GM19025 (cell line): ENCODE measurements at regions not wholly inside any gene's neighbourhood (a gene's known extent, or its start where the extent isn't known, plus 50 kb on each side); places are given as distances from the start of the nearest gene placed in this dataset.
"Not testable (repeated sequence)": the region's sequence is repeated elsewhere in the genome, so short reads cannot be mapped to it uniquely, and the experiment has no call there.

Experiments
- ATAC-seq: cut with Tn5 transposase; IDR thresholded peaks from one replicate; pipeline ENCODE4 v1.9.1; 2021; ENCODE audit warnings: mild to moderate bottlenecking, low read depth, moderate library complexity; ENCODE audit not compliant: unreplicated experiment

DNA sequence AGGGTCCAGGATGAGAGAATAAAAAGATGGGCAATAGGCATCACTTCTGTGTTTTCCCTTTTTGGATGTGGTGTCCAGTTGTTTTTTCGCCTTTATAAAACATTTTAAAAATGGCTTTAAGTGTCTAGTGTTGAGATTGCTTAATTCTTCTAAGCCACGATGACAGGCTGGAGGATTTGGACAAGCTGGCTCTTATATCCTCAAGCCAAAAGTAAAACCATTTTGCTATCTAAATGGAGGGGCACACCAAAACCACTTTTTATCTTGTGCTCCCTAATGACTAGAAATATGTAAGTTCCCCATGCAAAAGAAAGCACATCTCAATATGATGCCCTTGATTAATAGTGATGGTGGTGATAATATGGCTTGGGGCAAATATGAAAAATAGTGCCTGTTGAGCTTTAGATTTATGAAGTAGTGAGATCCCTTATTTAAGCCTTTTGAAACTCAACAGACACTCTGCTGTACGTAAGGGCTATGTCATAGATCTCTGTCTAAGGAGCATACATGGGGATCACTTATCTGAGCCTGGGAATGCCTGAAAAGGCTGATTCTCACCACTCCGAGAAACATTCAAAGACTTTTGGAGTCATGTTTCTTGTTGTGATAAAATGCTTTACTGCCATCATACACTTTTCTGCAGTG, 185.5 kb downstream of the KCNS3 start:
- no peak for ATAC-seq

DNA sequence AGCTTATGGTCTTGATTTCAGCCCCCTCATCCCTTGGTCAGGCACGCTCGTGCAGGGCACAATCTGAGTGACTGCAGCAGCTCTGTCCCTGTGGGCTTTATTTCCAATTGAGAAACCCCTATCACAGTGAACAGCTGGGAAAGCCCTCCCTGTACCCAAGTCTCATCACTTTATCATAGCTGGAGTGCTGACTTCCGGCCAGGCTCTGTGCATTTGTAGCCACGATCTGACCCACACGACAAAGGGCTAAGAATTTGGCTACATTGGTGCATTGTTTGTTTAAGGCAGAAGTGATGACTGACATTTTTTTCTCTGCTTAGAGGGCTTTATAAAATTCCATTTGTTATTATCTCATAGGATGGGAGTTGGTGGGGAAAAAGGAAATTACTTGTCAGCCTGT, 184.4 kb downstream of the KCNS3 start:
- ATAC-seq, result no peak

DNA sequence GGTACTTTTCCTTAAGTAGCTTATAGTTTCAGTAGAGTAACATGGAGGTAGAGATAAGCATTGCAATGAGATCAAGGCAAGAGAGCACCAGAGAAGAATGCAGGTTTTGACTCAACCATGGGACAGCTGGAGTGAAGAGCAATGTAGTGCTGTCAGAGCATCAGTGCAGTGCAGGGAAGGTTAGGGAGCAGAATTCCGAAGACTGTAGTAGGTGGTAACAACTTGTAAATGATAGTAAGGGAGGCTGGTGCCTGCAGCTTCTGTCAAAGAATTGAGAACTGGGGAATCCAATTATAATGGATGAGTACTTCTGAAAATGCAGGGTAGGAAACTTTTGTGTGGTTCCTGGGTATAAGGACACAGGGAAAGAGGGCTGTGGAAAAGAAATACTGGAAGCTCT, 183.2 kb downstream of the KCNS3 start:
- ATAC-seq, result no peak

DNA sequence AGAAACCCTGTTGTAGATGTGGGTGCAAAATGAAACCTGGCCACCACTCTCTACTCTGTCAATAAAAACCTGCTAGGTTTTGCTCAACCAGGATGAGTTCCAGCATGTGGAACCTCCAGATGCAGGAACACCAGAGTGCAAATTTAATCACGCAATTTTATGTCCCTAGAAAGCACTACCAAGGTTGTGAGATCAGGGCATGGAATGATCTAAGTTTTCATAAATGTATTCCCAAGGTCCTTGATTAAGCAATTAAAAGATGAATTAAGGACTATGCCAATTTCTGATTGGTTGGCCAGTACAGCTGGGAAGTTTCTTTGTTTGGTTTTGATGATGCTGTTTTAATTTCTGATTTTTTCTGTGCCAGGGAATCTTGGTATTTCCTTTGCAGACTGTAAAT, 179.2 kb downstream of the KCNS3 start:
- no peak for ATAC-seq

DNA sequence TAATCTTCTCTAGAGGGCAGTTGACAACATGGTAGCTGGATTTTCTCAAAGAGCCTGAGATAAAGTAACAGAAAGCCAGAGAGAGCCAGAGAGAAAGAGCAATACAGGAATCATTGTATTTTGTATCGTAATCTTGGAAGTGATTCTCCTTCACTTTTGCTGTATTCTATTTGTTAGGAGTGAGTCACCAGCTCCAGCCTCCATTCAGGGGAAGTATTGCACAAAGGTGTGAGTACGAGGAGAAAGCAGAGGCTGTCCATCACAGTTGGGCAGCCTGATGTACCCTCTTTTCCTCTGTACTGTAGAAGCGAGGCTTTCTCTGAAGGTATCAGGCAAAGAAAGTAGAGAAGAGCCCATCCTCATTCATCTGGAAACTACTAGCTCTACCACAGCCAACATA, 176.8 kb downstream of the KCNS3 start:
- no peak for ATAC-seq

DNA sequence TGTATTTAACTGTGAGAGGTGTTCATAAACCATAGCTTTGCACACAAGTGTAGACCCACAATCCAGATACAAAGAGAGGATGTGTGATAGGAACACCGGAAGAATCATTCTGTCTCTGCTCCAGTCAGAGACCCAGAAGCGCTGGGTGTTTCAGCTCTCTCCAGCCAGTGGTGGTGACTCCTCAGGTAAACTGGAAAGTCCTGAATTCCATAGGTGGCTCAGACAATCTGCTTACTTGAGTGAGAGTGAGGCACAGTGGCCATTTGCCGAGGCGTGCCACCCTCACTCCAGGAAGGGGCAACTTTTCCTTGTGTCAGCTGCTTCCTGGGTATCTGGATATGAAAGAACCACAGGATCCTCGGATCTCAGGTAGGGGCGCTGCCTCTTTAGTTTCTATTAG, 171.5 kb downstream of the KCNS3 start:
- no peak for ATAC-seq

DNA sequence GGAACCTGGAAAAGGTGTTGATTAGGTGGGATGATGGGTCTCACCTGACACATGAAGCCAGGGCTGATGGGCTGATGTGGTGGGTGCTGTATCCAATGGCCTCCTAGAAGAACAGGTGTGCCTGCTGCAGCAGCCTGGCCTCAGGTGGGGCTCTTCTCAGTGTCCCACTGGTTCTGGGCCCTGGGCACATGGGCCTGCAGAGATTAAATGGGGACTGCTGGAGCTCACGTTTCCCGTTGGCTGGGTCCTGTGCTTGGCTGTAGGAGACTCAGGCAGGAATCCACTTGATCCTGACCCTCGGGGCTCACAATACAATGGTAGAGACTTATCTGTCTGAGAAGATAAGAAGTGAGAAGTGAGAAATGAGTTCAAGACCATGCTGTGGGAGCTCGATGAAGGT, 170.9 kb downstream of the KCNS3 start:
- ATAC-seq, result no peak

DNA sequence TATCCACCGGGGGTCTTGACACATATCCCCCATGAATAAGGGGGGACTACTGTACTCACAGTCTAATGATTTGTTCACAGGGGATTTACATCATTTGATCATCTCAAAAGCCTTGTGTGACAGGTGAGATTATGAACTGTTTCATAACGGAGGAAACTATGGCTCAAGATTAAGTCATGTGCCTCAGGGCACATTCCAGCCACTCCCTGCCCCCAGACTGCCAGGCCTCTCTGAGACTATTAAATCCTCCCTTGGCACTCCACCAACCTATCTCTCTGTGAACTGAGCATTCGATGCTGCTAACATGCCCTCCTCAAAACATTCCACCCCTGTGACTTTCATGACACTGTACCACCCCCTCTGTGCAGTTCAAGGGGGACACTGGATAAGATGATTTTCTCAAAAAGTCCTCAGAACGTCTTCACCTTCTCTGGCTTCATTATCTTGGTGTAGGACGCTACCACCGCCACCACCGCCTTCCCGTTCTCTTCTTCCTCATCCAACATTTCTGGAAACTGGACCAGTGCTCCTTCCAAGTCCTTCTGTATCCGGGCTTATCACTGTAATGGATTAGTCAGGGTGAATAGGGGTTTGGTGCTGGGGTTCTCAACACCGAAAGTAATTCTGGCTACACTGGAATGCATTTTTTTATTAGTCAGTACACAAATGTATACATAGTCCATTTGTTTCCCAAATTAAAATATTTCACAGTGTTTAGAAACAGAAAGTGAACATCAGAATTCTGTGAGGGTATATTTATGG, 169.6 kb downstream of the KCNS3 start:
- no peak for ATAC-seq

DNA sequence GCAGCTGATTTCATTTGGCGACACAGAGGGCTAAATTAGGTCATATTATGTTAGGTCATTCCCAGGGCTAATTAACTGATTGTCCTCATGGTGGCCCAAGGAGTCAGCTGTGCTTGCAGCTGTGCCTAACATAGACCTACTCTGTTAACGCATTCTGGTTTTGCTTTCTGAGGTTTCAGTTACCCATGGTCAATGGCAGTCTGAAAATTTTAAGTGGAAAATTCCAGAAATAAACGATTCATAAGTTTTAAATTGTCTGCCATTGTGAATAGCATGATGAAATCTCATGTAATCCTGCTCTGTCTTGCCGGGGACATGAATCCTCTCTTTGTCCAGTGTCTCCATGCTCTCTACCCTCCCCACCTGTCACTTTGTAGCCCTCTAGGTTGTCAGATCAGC, 168.7 kb downstream of the KCNS3 start:
- no peak for ATAC-seq

DNA sequence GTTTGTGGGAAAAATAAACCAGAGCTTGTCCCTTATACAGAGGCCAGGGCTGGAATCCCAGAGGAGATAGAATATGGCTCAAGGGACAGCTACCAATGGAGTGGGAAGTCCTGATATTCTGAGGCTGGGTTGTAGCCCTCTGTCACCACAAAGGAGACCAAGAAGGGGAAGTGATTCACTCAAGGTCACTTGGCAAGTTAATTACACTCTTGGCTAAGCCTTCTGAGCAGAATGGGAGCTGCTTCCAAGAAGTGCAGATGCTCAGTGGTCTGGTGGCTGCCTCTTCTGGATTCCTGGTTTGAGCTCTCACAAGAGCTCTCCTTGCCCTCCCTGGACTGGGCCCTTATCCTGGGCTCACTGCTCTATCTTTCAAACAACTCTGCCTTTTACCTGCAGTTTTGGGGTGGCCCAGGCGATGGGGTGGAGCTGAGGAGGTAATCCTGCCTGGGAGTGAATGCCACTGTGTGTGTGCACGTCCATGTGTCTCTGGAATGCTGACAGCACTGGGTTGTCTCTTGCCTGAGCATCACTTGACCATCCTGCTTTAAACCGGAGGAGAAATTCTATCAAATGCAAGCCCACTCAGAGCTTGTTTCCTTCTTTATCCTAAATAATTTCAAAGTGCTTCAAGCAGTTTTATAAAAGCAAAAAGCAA, 168.2 kb downstream of the KCNS3 start:
- no peak for ATAC-seq

DNA sequence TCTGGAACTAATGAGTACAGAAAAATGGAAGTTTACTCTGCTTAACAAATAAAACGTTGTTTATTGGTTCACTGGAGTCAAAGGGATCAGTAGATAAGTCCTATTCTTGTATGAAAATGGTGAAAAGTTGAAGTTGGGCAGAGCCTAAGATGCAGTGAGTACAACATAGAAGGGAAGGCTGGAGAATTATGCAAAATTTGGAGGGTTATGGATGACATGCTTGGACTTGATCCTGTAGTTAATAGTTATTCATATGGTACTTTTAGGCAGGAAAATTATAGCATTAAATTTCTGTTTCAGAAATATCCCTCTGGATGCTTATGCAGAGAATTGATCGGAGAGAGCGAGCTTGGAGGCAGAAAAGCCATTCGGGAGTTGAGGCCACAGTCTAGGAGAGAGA, 167.6 kb downstream of the KCNS3 start:
- no peak for ATAC-seq

DNA sequence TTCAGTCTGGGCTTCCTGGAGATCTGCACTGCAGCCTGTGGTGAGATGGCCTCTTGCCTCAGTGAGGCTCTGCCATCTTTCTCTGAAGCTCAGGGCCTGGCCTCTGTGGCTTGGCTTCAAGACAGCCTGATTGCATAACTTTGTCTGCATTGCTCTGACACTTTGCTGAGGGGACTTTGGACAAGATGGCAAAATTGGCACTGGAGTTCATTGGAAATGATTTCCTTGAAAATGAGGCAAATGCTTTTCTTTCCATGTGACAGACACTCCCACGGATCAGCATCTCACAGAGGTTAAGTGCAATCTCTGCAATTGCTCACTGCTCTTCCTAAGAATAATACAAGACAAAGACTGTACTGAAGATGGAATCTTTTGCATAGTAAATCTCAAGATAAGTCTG, 166.8 kb downstream of the KCNS3 start:
- no peak for ATAC-seq

DNA sequence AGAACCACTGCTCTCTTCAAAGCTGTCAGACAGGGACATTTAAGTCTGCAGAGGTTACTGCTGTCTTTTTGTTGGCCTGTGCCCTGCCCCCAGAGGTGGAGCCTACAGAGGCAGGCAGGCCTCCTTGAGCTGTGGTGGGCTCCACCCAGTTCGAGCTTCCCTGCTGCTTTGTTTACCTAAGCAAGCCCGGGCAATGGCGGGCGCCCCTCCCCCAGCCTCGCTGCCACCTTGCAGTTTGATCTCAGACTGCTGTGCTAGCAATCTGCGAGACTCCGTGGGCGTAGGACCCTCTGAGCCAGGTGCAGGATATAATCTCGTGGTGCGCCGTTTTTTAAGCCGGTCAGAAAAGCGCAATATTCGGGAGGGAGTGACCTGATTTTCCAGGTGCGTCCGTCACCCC, 138.9 kb downstream of the KCNS3 start:
- not testable (repeated sequence) for ATAC-seq

DNA sequence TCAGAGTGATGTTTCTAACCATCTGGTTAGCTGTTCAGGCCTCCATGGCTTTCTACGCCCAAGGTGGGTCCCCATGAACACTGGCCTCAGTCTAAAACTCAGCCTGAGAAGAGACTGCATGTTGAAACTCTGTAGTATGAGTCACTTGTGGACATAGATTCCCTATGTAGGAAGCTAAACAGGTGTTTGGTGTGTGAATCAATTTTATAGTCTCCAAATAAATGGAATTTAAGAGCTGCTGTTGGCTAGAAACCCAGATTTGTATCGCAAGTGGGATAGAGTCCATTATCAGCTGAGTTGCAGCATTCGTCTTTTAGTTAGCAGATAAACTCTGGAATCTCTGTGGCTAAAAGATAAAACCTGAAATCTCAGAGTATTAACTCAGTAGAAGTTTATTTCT, 131.4 kb downstream of the KCNS3 start:
- ATAC-seq, result no peak

DNA sequence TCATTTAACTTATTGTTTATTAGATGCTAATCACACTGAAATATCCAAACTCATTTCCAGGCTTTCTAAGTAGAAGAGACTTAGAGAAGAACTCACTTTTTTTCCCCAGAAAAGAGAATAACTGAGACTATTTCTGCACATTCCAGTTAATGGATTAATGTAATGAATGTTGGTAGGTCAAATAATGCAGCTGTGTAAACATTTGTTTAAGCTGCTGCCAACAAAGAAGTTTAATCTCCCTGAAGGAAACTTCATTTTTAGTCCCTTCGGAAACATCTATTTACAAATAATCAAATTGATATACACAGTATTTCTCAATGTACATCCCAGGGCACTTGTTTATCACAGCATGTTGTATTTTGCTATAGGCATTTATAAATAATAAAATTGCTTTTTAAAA, 126.9 kb downstream of the KCNS3 start:
- no peak for ATAC-seq

DNA sequence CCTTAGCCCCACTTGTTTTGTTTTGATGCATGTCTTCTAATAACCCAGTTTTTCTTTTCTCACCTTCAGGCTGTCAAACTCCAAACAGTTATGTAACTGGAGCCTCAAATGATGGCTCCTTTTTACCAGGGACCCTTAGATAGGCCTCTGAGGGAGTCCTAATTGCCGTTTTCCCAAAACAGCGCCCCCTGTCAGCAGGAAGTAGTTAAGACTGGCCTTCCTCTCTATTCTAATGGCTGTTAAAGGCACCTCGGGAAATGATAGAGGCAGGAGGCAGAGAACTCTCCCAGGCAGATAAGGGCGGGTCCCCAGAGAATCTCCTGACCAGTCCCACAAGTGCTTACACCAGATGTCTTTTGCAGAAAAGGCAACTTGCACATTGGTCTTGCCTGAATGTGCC, 123.2 kb downstream of the KCNS3 start:
- no peak for ATAC-seq

DNA sequence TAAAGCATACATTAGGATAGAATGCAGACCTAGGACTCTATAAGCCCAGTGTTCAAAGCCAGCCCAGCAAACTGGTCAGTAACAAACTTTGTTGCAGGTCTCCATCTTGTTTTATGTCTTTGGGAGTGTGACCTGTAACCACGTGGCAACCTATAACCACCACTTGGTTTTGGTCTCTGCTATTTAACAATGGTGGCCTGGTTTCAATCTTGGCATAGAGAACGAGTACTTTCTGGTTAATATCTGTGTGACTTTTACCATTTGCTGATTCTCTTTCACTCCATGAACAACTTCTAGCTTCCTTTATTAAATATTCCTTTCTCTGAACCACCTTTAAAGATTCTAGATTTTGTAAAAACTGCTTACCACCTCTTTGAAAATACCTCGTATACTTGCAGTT, 118.5 kb downstream of the KCNS3 start:
- ATAC-seq, result no peak

DNA sequence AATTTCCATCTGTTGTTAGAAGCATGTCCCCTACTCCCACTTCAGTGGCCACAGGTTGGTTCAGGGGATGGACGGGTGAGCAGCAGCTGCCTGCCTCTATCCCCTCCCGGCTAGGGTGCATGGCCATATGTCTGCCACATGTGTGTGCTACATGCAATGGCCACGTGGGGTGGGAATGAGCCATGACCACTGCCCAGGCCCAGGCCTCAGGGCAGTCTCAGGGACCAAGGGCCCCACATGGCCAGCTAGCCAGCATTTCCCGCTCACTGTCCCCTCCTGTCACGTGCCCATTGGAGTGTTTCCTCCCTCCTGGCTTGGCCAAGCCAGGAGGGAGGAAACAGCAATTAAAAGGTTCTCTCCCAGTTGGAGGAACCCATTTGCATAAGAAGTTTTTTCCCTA, 117.1 kb downstream of the KCNS3 start:
- no peak for ATAC-seq
